ENCODE measurements at regions not wholly inside any gene's neighbourhood (a gene's known extent, or its start where the extent isn't known, plus 50 kb on each side); places are given as distances from the start of the nearest gene placed in this dataset.

GRCh38 chrX:729583-730409 is 99.2 kb downstream of the SHOX start:
- TF ChIP-seq EP300 (IDR thresholded peaks at IDR 0.05; ENCODE audit: borderline replicate concordance in 1 of 2, low read depth in 2 of 2, low read length in 2 of 2) (no peak), MAFK (IDR thresholded peaks at IDR 0.05; ENCODE audit: low read depth, low read length) (no peak), CTCF (IDR thresholded peaks at IDR 0.05; ENCODE audit: control extremely low read depth in 1 of 3, insufficient read depth in 1 of 3, low read depth in 1 of 3, low read length in 3 of 3) (no peak), SRF (IDR thresholded peaks at IDR 0.05; ENCODE audit: low read depth, low read length) (no peak)

Data from H1 (cell line).